Activated CD4-positive, alpha-beta T cell treated with anti-CD3 and anti-CD28 coated beads, Interleukin-2, Interleukin-6, amounts not matched to agents 100 ng/mL and 50 ng/mL, durations not matched to agents 16 hours and 8 hours (primary cell): ENCODE measurements at regions not wholly inside any gene's neighbourhood (a gene's known extent, or its start where the extent isn't known, plus 50 kb on each side); places are given as distances from the start of the nearest gene placed in this dataset.

Source experiments
- DNase-seq: peaks from one replicate; pipeline ENCODE4 v3.0.0-alpha.2; 2020

GRCh38 chr16:89027281-89027680 lies 50.3 kb upstream of the CBFA2T3 start:
- DNase-seq = no peak

GRCh38 chr16:89031715-89032659 lies 55.0 kb upstream of the CBFA2T3 start:
- peak; percentile 81 for DNase-seq

GRCh38 chr16:89033304-89033703 lies 56.3 kb upstream of the CBFA2T3 start:
- no peak for DNase-seq

- DNase-seq = no peak
Measured at GRCh38 chr16:89033796-89034572, 57.0 kb upstream of the CBFA2T3 start.

- no peak for DNase-seq
Measured at GRCh38 chr16:89034573-89034961, 57.6 kb upstream of the CBFA2T3 start.

GRCh38 chr16:89034971-89035668 lies 58.1 kb upstream of the CBFA2T3 start:
- DNase-seq = no peak

- no peak for DNase-seq
Measured at GRCh38 chr16:89035669-89036570, 57.7 kb upstream of the ACSF3 start.

GRCh38 chr16:89036776-89037175 lies 56.9 kb upstream of the ACSF3 start:
- DNase-seq = no peak

GRCh38 chr16:89037261-89038152 lies 56.1 kb upstream of the ACSF3 start:
- peak; percentile 38 for DNase-seq

GRCh38 chr16:89038221-89038721 lies 55.4 kb upstream of the ACSF3 start:
- no peak for DNase-seq

GRCh38 chr16:89038811-89039735 lies 54.6 kb upstream of the ACSF3 start:
- DNase-seq = no peak

- DNase-seq = no peak
Measured at GRCh38 chr16:89039756-89040155, 53.9 kb upstream of the ACSF3 start.

- no peak for DNase-seq
Measured at GRCh38 chr16:89040391-89040790, 53.3 kb upstream of the ACSF3 start.

GRCh38 chr16:89040861-89041570 lies 52.6 kb upstream of the ACSF3 start:
- DNase-seq = no peak

- DNase-seq = no peak
Measured at GRCh38 chr16:89041571-89042481, 51.8 kb upstream of the ACSF3 start.

GRCh38 chr16:89042711-89043551 lies 50.7 kb upstream of the ACSF3 start:
- no peak for DNase-seq
